SK-N-MC (cell line): ENCODE measurements at regions not wholly inside any gene's neighbourhood (a gene's known extent, or its start where the extent isn't known, plus 50 kb on each side); places are given as distances from the start of the nearest gene placed in this dataset.

Experiments used
- EZH2 ChIP-seq: fragments of 200-600 bp; sonication (generic); IDR thresholded peaks from one replicate; pipeline ENCODE4 v1.6.1; 2017; ENCODE audit warnings: antibody characterized with exemption
- POLR2AphosphoS5 ChIP-seq: IDR thresholded peaks from 2 replicates; pipeline ENCODE4 v1.6.1; 2012; ENCODE audit warnings: mild to moderate bottlenecking, low read depth, low read length, borderline replicate concordance

DNA sequence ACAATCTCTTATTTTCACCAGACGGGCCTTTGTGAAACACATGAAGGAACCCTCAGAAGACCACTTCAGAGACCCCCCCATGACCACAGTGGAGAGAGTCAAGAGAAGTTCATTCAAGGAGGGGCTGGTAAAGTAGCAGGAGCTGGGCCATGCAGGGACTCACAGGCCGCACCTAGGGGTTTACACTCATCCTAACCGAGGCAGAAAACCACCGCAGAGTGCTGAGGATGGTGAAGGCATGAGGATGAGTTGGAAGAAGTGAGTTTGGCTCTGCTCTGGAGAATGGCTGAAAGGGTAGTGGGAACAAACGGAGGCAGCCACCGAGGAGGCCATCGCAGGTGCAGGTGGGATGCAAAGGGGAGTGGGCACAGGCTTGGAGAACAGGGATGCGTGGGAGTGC lies 1046.9 kb downstream of the UQCRFS1 start:
- TF ChIP-seq POLR2AphosphoS5 (no peak), EZH2 (no peak)
